ENCODE measurements at regions not wholly inside any gene's neighbourhood (a gene's known extent, or its start where the extent isn't known, plus 50 kb on each side); places are given as distances from the start of the nearest gene placed in this dataset.

GRCh38 chr17:5687646-5688045 lies 103.3 kb upstream of the NLRP1 start:
- TF ChIP-seq, protein P1, sequence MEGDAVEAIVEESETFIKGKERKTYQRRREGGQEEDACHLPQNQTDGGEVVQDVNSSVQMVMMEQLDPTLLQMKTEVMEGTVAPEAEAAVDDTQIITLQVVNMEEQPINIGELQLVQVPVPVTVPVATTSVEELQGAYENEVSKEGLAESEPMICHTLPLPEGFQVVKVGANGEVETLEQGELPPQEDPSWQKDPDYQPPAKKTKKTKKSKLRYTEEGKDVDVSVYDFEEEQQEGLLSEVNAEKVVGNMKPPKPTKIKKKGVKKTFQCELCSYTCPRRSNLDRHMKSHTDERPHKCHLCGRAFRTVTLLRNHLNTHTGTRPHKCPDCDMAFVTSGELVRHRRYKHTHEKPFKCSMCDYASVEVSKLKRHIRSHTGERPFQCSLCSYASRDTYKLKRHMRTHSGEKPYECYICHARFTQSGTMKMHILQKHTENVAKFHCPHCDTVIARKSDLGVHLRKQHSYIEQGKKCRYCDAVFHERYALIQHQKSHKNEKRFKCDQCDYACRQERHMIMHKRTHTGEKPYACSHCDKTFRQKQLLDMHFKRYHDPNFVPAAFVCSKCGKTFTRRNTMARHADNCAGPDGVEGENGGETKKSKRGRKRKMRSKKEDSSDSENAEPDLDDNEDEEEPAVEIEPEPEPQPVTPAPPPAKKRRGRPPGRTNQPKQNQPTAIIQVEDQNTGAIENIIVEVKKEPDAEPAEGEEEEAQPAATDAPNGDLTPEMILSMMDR (optimal IDR thresholded peaks at IDR 0.05 in 1 of 3, IDR thresholded peaks at IDR 0.05 in 1 of 3, conservative IDR thresholded peaks at IDR 0.05 in 1 of 3; ENCODE audit: extremely low read depth in 1 of 3, insufficient read depth in 2 of 3, low read length in 3 of 3) = no peak
- TF ChIP-seq EZH2 (IDR thresholded peaks at IDR 0.05; ENCODE audit: low read length) = no peak

Data from keratinocyte (primary cell).